Epidermal melanocyte (primary cell): ENCODE measurements at regions not wholly inside any gene's neighbourhood (a gene's known extent, or its start where the extent isn't known, plus 50 kb on each side); places are given as distances from the start of the nearest gene placed in this dataset.
"Not testable (repeated sequence)": the region's sequence is repeated elsewhere in the genome, so short reads cannot be mapped to it uniquely, and the experiment has no call there.

Experiments used
- DNase-seq: peaks from one replicate; pipeline ENCODE4 v3.0.0; 2011; ENCODE audit warnings: low spot score; ENCODE audit not compliant: insufficient read length

GRCh38 chr4:107468812-107469211 lies 251.2 kb downstream of the PAPSS1 start:
- no peak for DNase-seq

- no peak for DNase-seq
These were observed 251.9 kb downstream of the PAPSS1 start for GRCh38 chr4:107468156-107468555.

- no peak for DNase-seq
These were observed 252.6 kb downstream of the PAPSS1 start for GRCh38 chr4:107467461-107467860.

GRCh38 chr4:107458194-107458593 lies 261.8 kb downstream of the PAPSS1 start:
- DNase-seq: no peak

GRCh38 chr4:107453987-107454386 lies 266.0 kb downstream of the PAPSS1 start:
- DNase-seq: no peak

GRCh38 chr4:107452717-107453630 lies 267.1 kb downstream of the PAPSS1 start:
- DNase-seq: no peak

GRCh38 chr4:107449611-107450369 lies 270.2 kb downstream of the PAPSS1 start:
- DNase-seq: no peak

- DNase-seq: no peak
These were observed 277.4 kb downstream of the PAPSS1 start for GRCh38 chr4:107442538-107443111.

GRCh38 chr4:107439401-107439800 lies 280.6 kb downstream of the PAPSS1 start:
- no peak for DNase-seq

- DNase-seq: not testable (repeated sequence)
These were observed 283.6 kb downstream of the PAPSS1 start for GRCh38 chr4:107436471-107436870.

GRCh38 chr4:107432451-107432850 lies 287.6 kb downstream of the PAPSS1 start:
- DNase-seq: no peak

GRCh38 chr4:107423677-107424405 lies 296.2 kb downstream of the PAPSS1 start:
- no peak for DNase-seq

GRCh38 chr4:107419536-107419935 lies 300.5 kb downstream of the PAPSS1 start:
- DNase-seq: not testable (repeated sequence)

- DNase-seq: no peak
These were observed 301.0 kb downstream of the PAPSS1 start for GRCh38 chr4:107419052-107419451.

GRCh38 chr4:107415490-107415889 lies 304.5 kb downstream of the PAPSS1 start:
- not testable (repeated sequence) for DNase-seq

GRCh38 chr4:107409872-107410271 lies 310.2 kb downstream of the PAPSS1 start:
- DNase-seq: not testable (repeated sequence)

GRCh38 chr4:107408968-107409367 lies 311.1 kb downstream of the PAPSS1 start:
- no peak for DNase-seq

- no peak for DNase-seq
These were observed 315.3 kb downstream of the PAPSS1 start for GRCh38 chr4:107404591-107405300.

- no peak for DNase-seq
These were observed 317.7 kb downstream of the PAPSS1 start for GRCh38 chr4:107402291-107402690.

- DNase-seq: peak; percentile 44
These were observed 327.1 kb downstream of the PAPSS1 start for GRCh38 chr4:107392951-107393350.

GRCh38 chr4:107392380-107392779 lies 327.7 kb downstream of the PAPSS1 start:
- no peak for DNase-seq
